Right lobe of liver (tissue), 6 donors: ENCODE measurements at regions not wholly inside any gene's neighbourhood (a gene's known extent, or its start where the extent isn't known, plus 50 kb on each side); places are given as distances from the start of the nearest gene placed in this dataset.
A peak's percentile ranks its signal among the peaks of the same experiment; 100 is the strongest.

Experiments
- ATAC-seq, 4 donors: fragments of 200-7000 bp; cut with Tn5 transposase; one replicate each; pipeline ENCODE4 v1.9.1; 2020; ENCODE audit warnings: mild to moderate bottlenecking in 4 of 4, moderate library complexity in 4 of 4
- DNase-seq, 3 donors: peaks; one replicate each; pipeline ENCODE4 v3.0.0-alpha.2; 2020
- H3K27ac ChIP-seq, 3 donors: fragments of 200-600 bp; one replicate each; pipeline ENCODE4 v1.8.0; 2022
- H3K27me3 ChIP-seq, 2 donors: fragments of 200-600 bp; one replicate each; pipeline ENCODE4 v1.8.0; 2022
- H3K36me3 ChIP-seq, 4 donors: fragments of 200-600 bp; sonication (generic) in 1 of 4; one replicate each; pipeline versions ENCODE4 v1.5.1 to v1.8.0; 2017 to 2022; ENCODE audit warnings: control low read depth in 1 of 4
- H3K4me1 ChIP-seq, 4 donors: fragments of 200-600 bp; sonication (generic) in 1 of 4; one replicate each; pipeline versions ENCODE4 v1.5.1 to v1.8.0; 2017 to 2022; ENCODE audit warnings: control low read depth in 1 of 4
- H3K4me3 ChIP-seq, 3 donors: fragments of 200-600 bp; one replicate each; pipeline ENCODE4 v1.8.0; 2022
- H3K9me3 ChIP-seq, 4 donors: fragments of 200-600 bp; sonication (generic) in 1 of 4; one replicate each; pipeline versions ENCODE4 v1.5.1 to v1.8.0; 2017 to 2022; ENCODE audit warnings: control low read depth in 1 of 4
- CTCF ChIP-seq, 4 donors: fragments of 200-600 bp in 3 of 4; fragments of 450-650 bp in 1 of 4; IDR thresholded peaks; one replicate each; pipeline versions ENCODE4 v1.5.1 to v1.8.0; 2016 to 2022; ENCODE audit warnings: antibody characterized with exemption in 4 of 4, mild to moderate bottlenecking in 2 of 4
- POLR2A ChIP-seq: fragments of 450-650 bp; IDR thresholded peaks from one replicate; pipeline ENCODE4 v1.6.1; 2017; ENCODE audit warnings: antibody characterized with exemption, mild to moderate bottlenecking
- WGBS: methylation state at CpG from one replicate; pipeline ENCODE4 v1.1.6; 2018; ENCODE audit warnings: low coverage, low lambda C conversion rate; ENCODE audit not compliant: insufficient coverage; ENCODE audit errors: missing lambda C conversion rate; 5-methylcytosine and 5-hydroxymethylcytosine counted together
- intact Hi-C, 2 donors: fragments of 100-400 bp; cut with DNase I; formaldehyde crosslinking; loops; one replicate each; pipeline versions ENCODE4 v1.11.2 to v1.14.1; 2022
- donor health status: DM: no; HTN: yes; CAD: no.
- donor health status: DM: no; HTN: no; CAD: no.
- donor health status: DM: no; HTN: no; CAD: no.
- donor health status: DM: no; HTN: yes; CAD: no.
- donor health status: DM: no; HTN: yes; CAD: no.

- Histone ChIP-seq H3K9me3 (no peaks in the 10 kb centered on the region), H3K4me3 (no peak overlapping the region), H3K4me1 (no peaks in the 10 kb centered on the region), H3K27me3 (no peaks in the 10 kb centered on the region), H3K36me3 (no peaks in the 10 kb centered on the region), H3K27ac (no peak overlapping the region)
- DNase-seq (no peak), ATAC-seq (peak in 3 of 4 donors; percentile 28 to 58 (median 37))
- intact Hi-C loops = no loop called here
- TF ChIP-seq POLR2A (no peak), CTCF (IDR thresholded peaks at IDR 0.05) (no peak)
- 37% methylated on average over 13 of the region's 16 CpGs for WGBS
Measured at GRCh38 chr15:29452881-29453731, 183.5 kb upstream of the NSMCE3 start.

DNA sequence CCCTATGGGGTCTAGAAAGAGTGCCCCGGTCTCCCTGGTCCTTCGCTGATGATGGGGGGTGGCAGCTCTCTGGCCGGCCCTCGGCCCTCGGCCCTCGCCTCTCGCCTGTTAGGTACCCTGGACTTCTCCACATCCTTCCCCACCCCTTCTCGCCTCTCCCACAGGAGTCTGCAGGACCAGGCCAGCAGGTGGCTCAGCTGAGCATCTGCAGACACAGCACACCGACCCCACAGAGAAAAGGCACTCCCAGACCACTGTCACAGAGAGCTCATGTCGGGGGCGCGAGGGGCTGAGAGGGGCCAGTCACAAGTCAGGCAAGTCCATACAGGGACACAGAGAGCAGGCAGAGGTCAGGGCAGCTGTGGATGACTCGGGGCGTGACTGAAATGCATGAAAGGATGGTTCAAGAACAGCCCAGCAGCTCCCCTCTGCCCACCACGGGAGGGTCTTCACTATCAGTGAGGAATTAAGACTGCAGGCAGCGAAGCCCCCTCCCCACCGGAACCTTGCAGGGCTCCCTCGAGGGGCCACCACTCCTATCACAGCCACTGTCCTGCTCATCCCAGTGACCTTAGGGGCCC lies 181.7 kb upstream of the NSMCE3 start:
- intact Hi-C loops = no loop called here
- no peaks in the 10 kb centered on the region for H3K36me3 ChIP-seq
- H3K4me1 ChIP-seq = no peaks in the 10 kb centered on the region
- TF ChIP-seq POLR2A (no peak), CTCF (IDR thresholded peaks at IDR 0.05) (peak in 1 of 4 donors; percentile 25)
- no peaks in the 10 kb centered on the region for H3K27me3 ChIP-seq
- H3K9me3 ChIP-seq = no peaks in the 10 kb centered on the region
- DNase-seq = peak in 1 of 3 donors; percentile 37
- peak in 2 of 4 donors; percentile 43 to 44 for ATAC-seq
- WGBS = 33% methylated on average over 9 of the region's 18 CpGs
- H3K4me3 ChIP-seq = no peak overlapping the region
- H3K27ac ChIP-seq = no peak overlapping the region

- no peaks in the 10 kb centered on the region for H3K9me3 ChIP-seq
- no peak overlapping the region for H3K27ac ChIP-seq
- intact Hi-C loops = no loop called here
- no peak for ATAC-seq
- no peaks in the 10 kb centered on the region for H3K27me3 ChIP-seq
- no peaks in the 10 kb centered on the region for H3K36me3 ChIP-seq
- TF ChIP-seq CTCF (IDR thresholded peaks at IDR 0.05) (no peak), POLR2A (no peak)
- no peak overlapping the region for H3K4me3 ChIP-seq
- 44% methylated on average over 2 of the region's 2 CpGs for WGBS
- DNase-seq = peak in 1 of 3 donors; percentile 19
- H3K4me1 ChIP-seq = no peaks in the 10 kb centered on the region
Measured at GRCh38 chr15:29449136-29449535, 179.5 kb upstream of the NSMCE3 start.

GRCh38 chr15:29448320-29448719 lies 178.7 kb upstream of the NSMCE3 start:
- Histone ChIP-seq H3K27me3 (no peaks in the 10 kb centered on the region), H3K4me3 (no peak overlapping the region), H3K27ac (no peak overlapping the region), H3K9me3 (no peaks in the 10 kb centered on the region), H3K36me3 (no peaks in the 10 kb centered on the region), H3K4me1 (no peaks in the 10 kb centered on the region)
- no peak for TF ChIP-seq CTCF (IDR thresholded peaks at IDR 0.05)
- no peak for TF ChIP-seq POLR2A
- peak in 1 of 3 donors; percentile 3 for DNase-seq
- intact Hi-C loops = no loop called here
- 47% methylated on average over 4 of the region's 4 CpGs for WGBS
- ATAC-seq = no peak
